ENCODE measurements at regions not wholly inside any gene's neighbourhood (a gene's known extent, or its start where the extent isn't known, plus 50 kb on each side); places are given as distances from the start of the nearest gene placed in this dataset.

DNA sequence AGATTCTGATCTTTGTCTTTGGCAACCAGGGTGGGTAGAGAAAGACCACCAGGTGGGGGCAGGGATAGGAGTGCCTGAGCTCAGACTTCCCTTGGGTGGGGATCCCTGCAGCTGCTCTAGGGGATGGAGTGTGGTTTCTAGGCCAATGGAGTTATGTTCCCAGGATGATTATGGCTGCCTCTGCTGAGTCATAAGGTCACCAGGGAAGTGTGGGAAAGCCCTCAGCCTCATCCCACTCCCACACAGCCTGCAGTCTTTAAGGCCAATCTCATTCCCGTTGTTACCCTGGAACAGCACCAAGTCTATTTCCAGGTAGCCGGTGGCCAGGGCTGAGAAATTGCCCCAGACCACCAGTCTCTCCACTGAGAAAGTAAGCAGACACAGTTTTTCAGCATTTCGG, 2269.3 kb upstream of the RAG2 start:
- no peaks in the 10 kb centered on the region for H3K27me3 ChIP-seq (ENCODE audit: control insufficient read depth, insufficient read depth, low read length, poor library complexity, severe bottlenecking)
- Mint-ChIP-seq H3K27ac (no peak overlapping the region), H3K9me3 (peaks cover 21% of the 10 kb centered on the region), H3K36me3 (ENCODE audit: low read depth) (no peaks in the 10 kb centered on the region), H3K4me1 (no peaks in the 10 kb centered on the region), H3K4me3 (no peak overlapping the region), H3K27me3 (ENCODE audit: insufficient read depth) (no peaks in the 10 kb centered on the region)
- DNase-seq, result no peak
- WGBS, 2 experiments (ENCODE audit: insufficient coverage in 1 of 2, insufficient read length in 1 of 2), result 87 to 89% methylated on average over 3 of the region's 3 CpGs
- H3K9me3 ChIP-seq (ENCODE audit: control insufficient read depth, low read length), result peaks cover 14% of the 10 kb centered on the region
- no peak overlapping the region for H3K27ac ChIP-seq (ENCODE audit: low read depth, low read length)
- no peaks in the 10 kb centered on the region for H3K4me1 ChIP-seq (ENCODE audit: control insufficient read depth, insufficient read depth, low read length)
- H3K36me3 ChIP-seq (ENCODE audit: control insufficient read depth, insufficient read depth, low read length), result no peaks in the 10 kb centered on the region
- H3K4me3 ChIP-seq (ENCODE audit: low read length), result no peak overlapping the region
- TF ChIP-seq, protein P1, sequence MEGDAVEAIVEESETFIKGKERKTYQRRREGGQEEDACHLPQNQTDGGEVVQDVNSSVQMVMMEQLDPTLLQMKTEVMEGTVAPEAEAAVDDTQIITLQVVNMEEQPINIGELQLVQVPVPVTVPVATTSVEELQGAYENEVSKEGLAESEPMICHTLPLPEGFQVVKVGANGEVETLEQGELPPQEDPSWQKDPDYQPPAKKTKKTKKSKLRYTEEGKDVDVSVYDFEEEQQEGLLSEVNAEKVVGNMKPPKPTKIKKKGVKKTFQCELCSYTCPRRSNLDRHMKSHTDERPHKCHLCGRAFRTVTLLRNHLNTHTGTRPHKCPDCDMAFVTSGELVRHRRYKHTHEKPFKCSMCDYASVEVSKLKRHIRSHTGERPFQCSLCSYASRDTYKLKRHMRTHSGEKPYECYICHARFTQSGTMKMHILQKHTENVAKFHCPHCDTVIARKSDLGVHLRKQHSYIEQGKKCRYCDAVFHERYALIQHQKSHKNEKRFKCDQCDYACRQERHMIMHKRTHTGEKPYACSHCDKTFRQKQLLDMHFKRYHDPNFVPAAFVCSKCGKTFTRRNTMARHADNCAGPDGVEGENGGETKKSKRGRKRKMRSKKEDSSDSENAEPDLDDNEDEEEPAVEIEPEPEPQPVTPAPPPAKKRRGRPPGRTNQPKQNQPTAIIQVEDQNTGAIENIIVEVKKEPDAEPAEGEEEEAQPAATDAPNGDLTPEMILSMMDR (conservative IDR thresholded peaks at IDR 0.05), result no peak
- no peak overlapping the region for H3K9ac ChIP-seq (ENCODE audit: extremely low read depth, low read length, poor library complexity, severe bottlenecking)

DNA sequence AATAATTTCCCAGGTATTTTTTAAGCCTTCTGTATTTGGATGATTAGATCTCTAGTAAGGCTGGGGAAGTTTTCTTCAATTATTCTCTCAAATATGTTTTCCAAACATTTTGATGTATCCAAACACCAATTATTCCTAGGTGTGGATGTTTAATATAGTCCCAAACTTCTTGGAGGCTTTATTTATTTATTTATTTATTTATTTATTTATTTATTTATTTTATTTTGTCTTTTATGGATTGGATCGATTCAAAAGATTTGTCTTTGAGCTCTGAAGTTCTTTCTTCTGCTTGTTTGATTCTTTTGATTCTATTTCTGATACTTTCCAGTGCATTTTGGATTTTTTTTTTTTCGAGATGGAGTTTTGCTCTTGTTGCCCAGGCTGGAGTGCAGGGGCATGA, 2267.9 kb upstream of the RAG2 start:
- H3K4me3 Mint-ChIP-seq, result no peak overlapping the region
- 62 to 82% methylated on average over 1 to 2 of the region's 2 CpGs for WGBS, 2 experiments (ENCODE audit: insufficient coverage in 1 of 2, insufficient read length in 1 of 2)
- DNase-seq, result no peak

DNA sequence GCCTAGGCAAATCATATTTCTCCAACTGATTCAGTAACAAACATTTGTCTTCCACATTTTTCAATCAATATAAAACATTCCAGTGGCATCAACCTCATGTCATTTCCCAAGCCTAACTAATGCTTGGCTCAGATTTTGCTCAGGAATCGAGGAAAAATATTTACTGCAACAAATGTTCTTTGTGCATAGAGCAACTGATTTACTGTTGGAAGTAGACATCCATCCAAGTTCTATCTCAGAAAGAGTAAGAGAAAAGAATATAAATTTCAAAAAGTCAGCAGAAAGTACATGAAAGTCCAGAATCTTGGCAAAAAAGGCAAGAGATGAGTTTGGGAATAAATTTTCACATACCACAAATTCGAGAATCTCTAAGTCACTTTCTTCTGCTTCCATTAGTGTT, 2245.0 kb upstream of the RAG2 start:
- 90% methylated on average over 2 of the region's 2 CpGs for WGBS, 2 experiments (ENCODE audit: insufficient coverage in 1 of 2, insufficient read length in 1 of 2)
- H3K27ac Mint-ChIP-seq, result no peak overlapping the region
- Histone ChIP-seq H3K4me3 (ENCODE audit: low read length) (no peak overlapping the region), H3K4me1 (ENCODE audit: control insufficient read depth, insufficient read depth, low read length) (no peaks in the 10 kb centered on the region), H3K36me3 (ENCODE audit: control insufficient read depth, insufficient read depth, low read length) (no peaks in the 10 kb centered on the region), H3K9ac (ENCODE audit: extremely low read depth, low read length, poor library complexity, severe bottlenecking) (no peak overlapping the region), H3K9me3 (ENCODE audit: control insufficient read depth, low read length) (no peaks in the 10 kb centered on the region), H3K27ac (ENCODE audit: low read depth, low read length) (no peak overlapping the region), H3K27me3 (ENCODE audit: control insufficient read depth, insufficient read depth, low read length, poor library complexity, severe bottlenecking) (no peaks in the 10 kb centered on the region)
- H3K9me3 Mint-ChIP-seq, result no peaks in the 10 kb centered on the region
- H3K4me1 Mint-ChIP-seq, result no peaks in the 10 kb centered on the region
- no peak for DNase-seq
- H3K36me3 Mint-ChIP-seq (ENCODE audit: low read depth), result no peaks in the 10 kb centered on the region
- no peaks in the 10 kb centered on the region for H3K27me3 Mint-ChIP-seq (ENCODE audit: insufficient read depth)
- no peak overlapping the region for H3K4me3 Mint-ChIP-seq
- TF ChIP-seq, protein P1 (conservative IDR thresholded peaks at IDR 0.05), result no peak

More for the DNA sequence above, 2267.9 kb upstream of the RAG2 start:
- no peaks in the 10 kb centered on the region for H3K4me1 ChIP-seq (ENCODE audit: control insufficient read depth, insufficient read depth, low read length)
- peaks cover 21% of the 10 kb centered on the region for H3K9me3 Mint-ChIP-seq
- H3K27me3 Mint-ChIP-seq (ENCODE audit: insufficient read depth), result no peaks in the 10 kb centered on the region
- TF ChIP-seq, protein P1 (conservative IDR thresholded peaks at IDR 0.05), result no peak
- no peak overlapping the region for H3K27ac ChIP-seq (ENCODE audit: low read depth, low read length)
- H3K27me3 ChIP-seq (ENCODE audit: control insufficient read depth, insufficient read depth, low read length, poor library complexity, severe bottlenecking), result no peaks in the 10 kb centered on the region
- peaks cover 14% of the 10 kb centered on the region for H3K9me3 ChIP-seq (ENCODE audit: control insufficient read depth, low read length)
- H3K27ac Mint-ChIP-seq, result no peak overlapping the region
- H3K4me3 ChIP-seq (ENCODE audit: low read length), result no peak overlapping the region
- no peaks in the 10 kb centered on the region for H3K36me3 ChIP-seq (ENCODE audit: control insufficient read depth, insufficient read depth, low read length)
- no peaks in the 10 kb centered on the region for H3K36me3 Mint-ChIP-seq (ENCODE audit: low read depth)
- no peaks in the 10 kb centered on the region for H3K4me1 Mint-ChIP-seq
- H3K9ac ChIP-seq (ENCODE audit: extremely low read depth, low read length, poor library complexity, severe bottlenecking), result no peak overlapping the region
